Ecto neural progenitor cell (in vitro differentiated cells): ENCODE measurements at regions not wholly inside any gene's neighbourhood (a gene's known extent, or its start where the extent isn't known, plus 50 kb on each side); places are given as distances from the start of the nearest gene placed in this dataset.

Source experiments
- DNase-seq: peaks from one replicate; pipeline ENCODE4 v3.0.0-alpha.2; 2018; ENCODE audit warnings: low spot score

GRCh38 chr14:99322731-99323599 is 51.0 kb upstream of the BCL11B start:
- DNase-seq: no peak

GRCh38 chr14:99321955-99322730 is 50.1 kb upstream of the BCL11B start:
- peak; percentile 39 for DNase-seq
